Suprapubic skin (tissue), 4 donors: ENCODE measurements at regions not wholly inside any gene's neighbourhood (a gene's known extent, or its start where the extent isn't known, plus 50 kb on each side); places are given as distances from the start of the nearest gene placed in this dataset.

ENCODE experiments used
- DNase-seq, 2 donors: peaks; one replicate each; pipeline ENCODE4 v3.0.0-alpha.2; 2019; ENCODE audit warnings: low spot score in 2 of 2
- H3K27ac ChIP-seq: fragments of 200-600 bp; sonication (generic); one replicate; pipeline ENCODE4 v1.5.1; 2019
- H3K27me3 ChIP-seq: fragments of 200-600 bp; sonication (generic); one replicate; pipeline ENCODE4 v1.5.1; 2019
- H3K36me3 ChIP-seq: fragments of 200-600 bp; sonication (generic); one replicate; pipeline ENCODE4 v1.5.1; 2019
- H3K4me1 ChIP-seq: fragments of 200-600 bp; sonication (generic); one replicate; pipeline ENCODE4 v1.5.1; 2019
- H3K4me3 ChIP-seq: fragments of 200-600 bp; sonication (generic); one replicate; pipeline ENCODE4 v1.5.1; 2019; ENCODE audit warnings: mild to moderate bottlenecking
- H3K9me3 ChIP-seq: fragments of 200-600 bp; sonication (generic); one replicate; pipeline ENCODE4 v1.5.1; 2019
- EP300 ChIP-seq: sonication (generic); formaldehyde crosslinking; IDR thresholded peaks from one replicate; pipeline ENCODE4 v1.6.1; 2017; ENCODE audit warnings: antibody characterized with exemption
- POLR2A ChIP-seq, 2 donors: fragments of 450-650 bp; IDR thresholded peaks; one replicate each; pipeline ENCODE4 v1.6.1; 2017; ENCODE audit warnings: antibody characterized with exemption in 2 of 2, mild to moderate bottlenecking in 2 of 2, moderate library complexity in 2 of 2
- POLR2AphosphoS5 ChIP-seq, 3 donors: sonication (generic); formaldehyde crosslinking; IDR thresholded peaks; one replicate each; pipeline ENCODE4 v1.6.1; 2017; ENCODE audit warnings: antibody characterized with exemption in 3 of 3
- WGBS: methylation state at CpG from one replicate; pipeline ENCODE4 v1.1.5; 2018; 5-methylcytosine and 5-hydroxymethylcytosine counted together
- TF ChIP-seq, protein P1 (sequence below), 2 donors: fragments of 200-600 bp in 1 of 2; fragments of 450-650 bp in 1 of 2; sonication (generic) in 1 of 2; IDR thresholded peaks; one replicate each; pipeline ENCODE4 v1.5.1; 2016 to 2019; ENCODE audit warnings: antibody characterized with exemption in 2 of 2, mild to moderate bottlenecking in 1 of 2, moderate library complexity in 1 of 2

- no peak overlapping the region for H3K27ac ChIP-seq
- no peak for DNase-seq
Observed at GRCh38 chr12:41983394-41983793, 161.3 kb downstream of the GXYLT1 start.

GRCh38 chr12:41981758-41982157 is 162.9 kb downstream of the GXYLT1 start:
- no peak for TF ChIP-seq POLR2A (IDR thresholded peaks at IDR 0.05)
- TF ChIP-seq POLR2AphosphoS5 (IDR thresholded peaks at IDR 0.05): no peak
- Histone ChIP-seq H3K27ac (no peak overlapping the region), H3K9me3 (no peaks in the 10 kb centered on the region), H3K4me1 (no peaks in the 10 kb centered on the region), H3K4me3 (no peak overlapping the region), H3K36me3 (no peaks in the 10 kb centered on the region), H3K27me3 (no peaks in the 10 kb centered on the region)
- no peak for DNase-seq
- WGBS: 47% methylated on average over 1 of the region's 1 CpG

More at GRCh38 chr12:41983394-41983793, 161.3 kb downstream of the GXYLT1 start:
- H3K27me3 ChIP-seq: no peaks in the 10 kb centered on the region
- no peak overlapping the region for H3K4me3 ChIP-seq
- no peaks in the 10 kb centered on the region for H3K9me3 ChIP-seq
- no peaks in the 10 kb centered on the region for H3K4me1 ChIP-seq
- WGBS: 29% methylated on average over 1 of the region's 1 CpG
- no peak for TF ChIP-seq POLR2AphosphoS5 (IDR thresholded peaks at IDR 0.05)
- no peak for TF ChIP-seq POLR2A (IDR thresholded peaks at IDR 0.05)
- no peak for TF ChIP-seq EP300
- TF ChIP-seq, protein P1, sequence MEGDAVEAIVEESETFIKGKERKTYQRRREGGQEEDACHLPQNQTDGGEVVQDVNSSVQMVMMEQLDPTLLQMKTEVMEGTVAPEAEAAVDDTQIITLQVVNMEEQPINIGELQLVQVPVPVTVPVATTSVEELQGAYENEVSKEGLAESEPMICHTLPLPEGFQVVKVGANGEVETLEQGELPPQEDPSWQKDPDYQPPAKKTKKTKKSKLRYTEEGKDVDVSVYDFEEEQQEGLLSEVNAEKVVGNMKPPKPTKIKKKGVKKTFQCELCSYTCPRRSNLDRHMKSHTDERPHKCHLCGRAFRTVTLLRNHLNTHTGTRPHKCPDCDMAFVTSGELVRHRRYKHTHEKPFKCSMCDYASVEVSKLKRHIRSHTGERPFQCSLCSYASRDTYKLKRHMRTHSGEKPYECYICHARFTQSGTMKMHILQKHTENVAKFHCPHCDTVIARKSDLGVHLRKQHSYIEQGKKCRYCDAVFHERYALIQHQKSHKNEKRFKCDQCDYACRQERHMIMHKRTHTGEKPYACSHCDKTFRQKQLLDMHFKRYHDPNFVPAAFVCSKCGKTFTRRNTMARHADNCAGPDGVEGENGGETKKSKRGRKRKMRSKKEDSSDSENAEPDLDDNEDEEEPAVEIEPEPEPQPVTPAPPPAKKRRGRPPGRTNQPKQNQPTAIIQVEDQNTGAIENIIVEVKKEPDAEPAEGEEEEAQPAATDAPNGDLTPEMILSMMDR (IDR thresholded peaks at IDR 0.05): no peak
- no peaks in the 10 kb centered on the region for H3K36me3 ChIP-seq

DNA sequence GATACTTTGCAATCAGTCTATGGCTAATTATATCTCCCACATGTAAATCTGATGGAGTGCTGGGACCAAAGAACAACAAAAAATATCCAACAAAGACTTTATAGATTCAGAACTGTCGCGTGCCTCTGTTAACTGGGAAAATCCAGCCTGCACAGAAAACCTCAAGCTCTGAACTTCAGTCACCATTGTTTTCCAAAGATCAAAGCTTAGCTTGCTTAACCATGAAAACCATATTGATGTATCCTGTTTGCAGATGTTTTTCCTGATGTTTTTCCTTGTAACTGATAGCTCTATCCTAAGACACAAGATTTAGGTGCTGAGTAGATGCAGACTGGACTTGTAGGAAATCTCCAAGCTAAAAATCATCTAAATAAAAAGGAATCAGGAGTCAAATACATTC is 163.7 kb downstream of the GXYLT1 start:
- Histone ChIP-seq H3K36me3 (no peaks in the 10 kb centered on the region), H3K4me3 (no peak overlapping the region), H3K9me3 (no peaks in the 10 kb centered on the region), H3K4me1 (no peaks in the 10 kb centered on the region), H3K27me3 (no peaks in the 10 kb centered on the region), H3K27ac (no peak overlapping the region)
- DNase-seq: no peak
- TF ChIP-seq POLR2A (IDR thresholded peaks at IDR 0.05) (no peak), POLR2AphosphoS5 (IDR thresholded peaks at IDR 0.05) (no peak), EP300 (no peak)
- TF ChIP-seq, protein P1 (IDR thresholded peaks at IDR 0.05): no peak
- 56% methylated on average over 2 of the region's 2 CpGs for WGBS

DNA sequence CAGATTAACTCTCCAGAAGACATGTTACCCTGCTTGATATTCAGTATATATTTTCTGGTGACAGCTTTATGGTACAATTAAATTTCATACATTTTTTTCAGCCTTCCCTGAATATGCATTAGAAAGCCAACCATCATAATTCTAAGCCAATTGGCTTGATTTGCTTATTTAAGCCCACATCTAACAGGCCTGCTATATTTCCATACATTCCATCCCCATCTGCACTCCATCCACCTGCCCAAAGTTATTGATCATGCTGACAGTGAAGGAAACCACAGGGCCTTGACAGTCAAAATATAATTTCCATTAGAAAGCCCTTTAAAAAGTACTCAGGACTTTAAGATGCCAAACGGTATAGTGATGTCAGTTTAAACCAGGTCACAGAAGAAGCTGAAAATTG is 164.3 kb downstream of the GXYLT1 start:
- no peak for TF ChIP-seq POLR2AphosphoS5 (IDR thresholded peaks at IDR 0.05)
- TF ChIP-seq, protein P1 (IDR thresholded peaks at IDR 0.05): no peak
- TF ChIP-seq EP300: no peak
- no peak for TF ChIP-seq POLR2A (IDR thresholded peaks at IDR 0.05)
- Histone ChIP-seq H3K9me3 (no peaks in the 10 kb centered on the region), H3K4me1 (no peaks in the 10 kb centered on the region), H3K4me3 (no peak overlapping the region), H3K27ac (no peak overlapping the region), H3K36me3 (no peaks in the 10 kb centered on the region), H3K27me3 (no peaks in the 10 kb centered on the region)
- no peak for DNase-seq
- WGBS: 52% methylated on average over 1 of the region's 1 CpG

DNA sequence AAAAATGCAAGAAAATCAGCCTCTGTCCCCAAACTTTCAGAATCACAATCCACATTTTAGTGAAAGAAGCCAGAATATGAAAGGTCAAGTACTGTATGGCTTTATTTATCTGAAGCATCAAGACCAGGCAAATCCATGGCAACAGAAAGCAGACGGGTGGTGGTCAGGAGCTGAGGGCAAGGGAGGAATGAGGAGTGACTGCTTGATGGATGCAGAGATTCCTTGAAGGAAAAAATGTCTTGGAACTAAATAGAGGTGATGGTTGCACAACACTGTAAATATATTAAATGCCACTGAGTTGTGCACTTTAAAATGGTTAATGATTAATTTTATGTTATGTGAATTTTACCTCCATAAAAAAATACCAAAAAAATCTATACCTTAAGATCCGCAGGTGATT is 165.1 kb downstream of the GXYLT1 start:
- no peaks in the 10 kb centered on the region for H3K9me3 ChIP-seq
- WGBS: 78% methylated on average over 2 of the region's 2 CpGs
- H3K4me1 ChIP-seq: no peaks in the 10 kb centered on the region
- H3K27ac ChIP-seq: no peak overlapping the region
- no peak for TF ChIP-seq POLR2A (IDR thresholded peaks at IDR 0.05)
- TF ChIP-seq, protein P1 (IDR thresholded peaks at IDR 0.05): no peak
- H3K27me3 ChIP-seq: no peaks in the 10 kb centered on the region
- no peaks in the 10 kb centered on the region for H3K36me3 ChIP-seq
- DNase-seq: no peak
- no peak overlapping the region for H3K4me3 ChIP-seq

GRCh38 chr12:41972598-41972997 is 172.1 kb downstream of the GXYLT1 start:
- Histone ChIP-seq H3K4me3 (no peak overlapping the region), H3K27me3 (no peaks in the 10 kb centered on the region), H3K36me3 (no peaks in the 10 kb centered on the region), H3K9me3 (no peaks in the 10 kb centered on the region), H3K27ac (no peak overlapping the region), H3K4me1 (no peaks in the 10 kb centered on the region)
- TF ChIP-seq POLR2AphosphoS5 (IDR thresholded peaks at IDR 0.05) (no peak), EP300 (no peak), POLR2A (IDR thresholded peaks at IDR 0.05) (no peak)
- TF ChIP-seq, protein P1 (IDR thresholded peaks at IDR 0.05): no peak
- no peak for DNase-seq
- 85% methylated on average over 2 of the region's 2 CpGs for WGBS
